ENCODE measurements at regions not wholly inside any gene's neighbourhood (a gene's known extent, or its start where the extent isn't known, plus 50 kb on each side); places are given as distances from the start of the nearest gene placed in this dataset.

- BruUV-seq (replicated peaks): no TSS peak
- H3K27me3 ChIP-seq (ENCODE audit: low read length): no peaks in the 10 kb centered on the region
- H3F3A ChIP-seq (ENCODE audit: low read length, unreplicated experiment): no peaks in the 10 kb centered on the region
- no peaks in the 10 kb centered on the region for H3K36me3 ChIP-seq (ENCODE audit: low read depth, low read length)
- H3K9me2 ChIP-seq (replicated peaks; ENCODE audit: low read length): no peaks in the 10 kb centered on the region
- no peak overlapping the region for H3K9ac ChIP-seq (ENCODE audit: low read length)
- no peak overlapping the region for H3K27ac ChIP-seq (ENCODE audit: low read length)
- TF ChIP-seq CTCF (conservative IDR thresholded peaks at IDR 0.05; ENCODE audit: low read depth, low read length) (no peak), EZH2phosphoT487 (IDR thresholded peaks at IDR 0.05; ENCODE audit: borderline replicate concordance, low read length) (no peak), EZH2 (IDR thresholded peaks at IDR 0.05; ENCODE audit: low read length, unreplicated experiment) (no peak)
- no peak overlapping the region for H3K4me2 ChIP-seq (ENCODE audit: low read length)
- ChIA-PET POLR2A (ENCODE audit: unreplicated experiment) (no interaction called here), CTCF (no interaction called here)
- ATAC-seq (no peak), DNase-seq (no peak)
- intact Hi-C loops (cut with micrococcal nuclease): no loop called here
- H4K20me1 ChIP-seq (ENCODE audit: low read length): no peaks in the 10 kb centered on the region
- no peaks in the 10 kb centered on the region for H3K9me3 ChIP-seq (ENCODE audit: low read length)
- no peak overlapping the region for H2AFZ ChIP-seq (ENCODE audit: low read length)
- H3K4me3 ChIP-seq (ENCODE audit: low read length): no peak overlapping the region
- H3K4me1 ChIP-seq (ENCODE audit: insufficient read depth, low read length): no peaks in the 10 kb centered on the region
- H3K79me2 ChIP-seq (ENCODE audit: low read length): no peaks in the 10 kb centered on the region
Observed at GRCh38 chr3:132154619-132155018, 119.8 kb upstream of the CPNE4 start.

GRCh38 chr3:132159145-132159544, 124.3 kb upstream of the CPNE4 start:
- TF ChIP-seq CTCF (conservative IDR thresholded peaks at IDR 0.05; ENCODE audit: low read depth, low read length) (no peak), EZH2phosphoT487 (IDR thresholded peaks at IDR 0.05; ENCODE audit: borderline replicate concordance, low read length) (no peak), EZH2 (IDR thresholded peaks at IDR 0.05; ENCODE audit: low read length, unreplicated experiment) (no peak)
- no peak overlapping the region for H3K4me3 ChIP-seq (ENCODE audit: low read length)
- H3K9me2 ChIP-seq (replicated peaks; ENCODE audit: low read length): no peaks in the 10 kb centered on the region
- no peak overlapping the region for H2AFZ ChIP-seq (ENCODE audit: low read length)
- no peaks in the 10 kb centered on the region for H3K79me2 ChIP-seq (ENCODE audit: low read length)
- DNase-seq (no peak), ATAC-seq (no peak)
- H3K27me3 ChIP-seq (ENCODE audit: low read length): no peaks in the 10 kb centered on the region
- intact Hi-C loops (cut with micrococcal nuclease): no loop called here
- peaks cover 6% of the 10 kb centered on the region for H3K4me1 ChIP-seq (ENCODE audit: insufficient read depth, low read length)
- ChIA-PET POLR2A (ENCODE audit: unreplicated experiment) (no interaction called here), CTCF (no interaction called here)
- no peaks in the 10 kb centered on the region for H3F3A ChIP-seq (ENCODE audit: low read length, unreplicated experiment)
- H3K9me3 ChIP-seq (ENCODE audit: low read length): no peaks in the 10 kb centered on the region
- no peak overlapping the region for H3K9ac ChIP-seq (ENCODE audit: low read length)
- no peaks in the 10 kb centered on the region for H3K36me3 ChIP-seq (ENCODE audit: low read depth, low read length)
- no TSS peak for BruUV-seq (replicated peaks)
- H3K27ac ChIP-seq (ENCODE audit: low read length): no peak overlapping the region
- no peak overlapping the region for H3K4me2 ChIP-seq (ENCODE audit: low read length)
- H4K20me1 ChIP-seq (ENCODE audit: low read length): no peaks in the 10 kb centered on the region

- H3K27ac ChIP-seq (ENCODE audit: low read length): no peak overlapping the region
- H3K4me3 ChIP-seq (ENCODE audit: low read length): no peak overlapping the region
- intact Hi-C loops (cut with micrococcal nuclease): no loop called here
- TF ChIP-seq CTCF (conservative IDR thresholded peaks at IDR 0.05; ENCODE audit: low read depth, low read length) (no peak), EZH2phosphoT487 (IDR thresholded peaks at IDR 0.05; ENCODE audit: borderline replicate concordance, low read length) (no peak), EZH2 (IDR thresholded peaks at IDR 0.05; ENCODE audit: low read length, unreplicated experiment) (no peak)
- CTCF ChIA-PET: no interaction called here
- DNase-seq (no peak), ATAC-seq (no peak)
- peaks cover 13% of the 10 kb centered on the region for H3K4me1 ChIP-seq (ENCODE audit: insufficient read depth, low read length)
- H3K9me3 ChIP-seq (ENCODE audit: low read length): no peaks in the 10 kb centered on the region
- H3K79me2 ChIP-seq (ENCODE audit: low read length): no peaks in the 10 kb centered on the region
- H3F3A ChIP-seq (ENCODE audit: low read length, unreplicated experiment): no peaks in the 10 kb centered on the region
- H4K20me1 ChIP-seq (ENCODE audit: low read length): no peaks in the 10 kb centered on the region
- H3K9ac ChIP-seq (ENCODE audit: low read length): no peak overlapping the region
- H3K27me3 ChIP-seq (ENCODE audit: low read length): no peaks in the 10 kb centered on the region
- BruUV-seq (replicated peaks): no TSS peak
- POLR2A ChIA-PET (ENCODE audit: unreplicated experiment): no interaction called here
- H3K36me3 ChIP-seq (ENCODE audit: low read depth, low read length): no peaks in the 10 kb centered on the region
- H3K9me2 ChIP-seq (replicated peaks; ENCODE audit: low read length): no peaks in the 10 kb centered on the region
- H3K4me2 ChIP-seq (ENCODE audit: low read length): no peak overlapping the region
- no peak overlapping the region for H2AFZ ChIP-seq (ENCODE audit: low read length)
Observed at GRCh38 chr3:132160198-132160597, 125.4 kb upstream of the CPNE4 start.

Measured in PC-3 (cell line).